ENCODE measurements at regions not wholly inside any gene's neighbourhood (a gene's known extent, or its start where the extent isn't known, plus 50 kb on each side); places are given as distances from the start of the nearest gene placed in this dataset.
"Not testable (repeated sequence)": the region's sequence is repeated elsewhere in the genome, so short reads cannot be mapped to it uniquely, and the experiment has no call there.

GRCh38 chr2:62653582-62654422, 51.7 kb upstream of the EHBP1 start:
- CTCF ChIA-PET = interaction anchor here (1.3 kb wide), 1 partner anchor 197 kb away, joined by 4 read pairs; no protein-coding TSS in a partner anchor
- Histone ChIP-seq H3K9ac (replicated peaks; ENCODE audit: extremely low read depth, insufficient read depth, low read length) (no peak overlapping the region), H3K4me1 (ENCODE audit: control insufficient read depth, extremely low read depth, insufficient read depth, low read length) (no peaks in the 10 kb centered on the region), H3K27ac (ENCODE audit: insufficient read depth, low read depth, low read length) (no peak overlapping the region), H3K27me3 (ENCODE audit: control insufficient read depth in 2 of 2, insufficient read depth in 2 of 2, low read length in 2 of 2) (no peaks in the 10 kb centered on the region), H3K36me3 (ENCODE audit: control insufficient read depth in 2 of 2, extremely low read depth in 1 of 2, insufficient read depth in 2 of 2, low read length in 2 of 2) (no peaks in the 10 kb centered on the region), H3K4me3 (replicated peaks in 1 of 3; ENCODE audit: insufficient read depth in 1 of 3, low read depth in 1 of 3, low read length in 3 of 3) (no peak overlapping the region), H3K9me3 (replicated peaks; ENCODE audit: control insufficient read depth, insufficient read depth, low read length) (no peaks in the 10 kb centered on the region), H3K79me2 (ENCODE audit: control insufficient read depth, insufficient read depth, low read length) (no peaks in the 10 kb centered on the region), H2AFZ (ENCODE audit: low read depth, low read length) (no peak overlapping the region), H3K9me1 (replicated peaks; ENCODE audit: control insufficient read depth, extremely low read depth, insufficient read depth, low read length) (no peaks in the 10 kb centered on the region), H3K4me2 (ENCODE audit: insufficient read depth, low read length) (no peak overlapping the region), H4K20me1 (replicated peaks; ENCODE audit: control insufficient read depth, extremely low read depth, insufficient read depth, low read length) (no peaks in the 10 kb centered on the region)
- TF ChIP-seq JUN (IDR thresholded peaks at IDR 0.05; ENCODE audit: borderline replicate concordance, insufficient read depth, insufficient read length, low read depth) (no peak), CTCF (IDR thresholded peaks at IDR 0.05; ENCODE audit: extremely low read depth in 1 of 2, insufficient read depth in 1 of 2, low read depth in 1 of 2, low read length in 2 of 2) (no peak), MAX (IDR thresholded peaks at IDR 0.05; ENCODE audit: insufficient read depth, insufficient read length) (no peak), EZH2 (IDR thresholded peaks at IDR 0.05; ENCODE audit: borderline replicate concordance, low read depth, low read length, severe bottlenecking) (no peak), POLR2AphosphoS5 (IDR thresholded peaks at IDR 0.05; ENCODE audit: insufficient read depth, low read depth, low read length) (no peak), GATA2 (IDR thresholded peaks at IDR 0.05; ENCODE audit: insufficient read depth, insufficient read length, low read depth, low read length) (no peak), MYC (IDR thresholded peaks at IDR 0.05; ENCODE audit: low read depth, low read length) (no peak), FOS (IDR thresholded peaks at IDR 0.05; ENCODE audit: borderline replicate concordance, insufficient read depth, low read length) (no peak), POLR2A (IDR thresholded peaks at IDR 0.05; ENCODE audit: low read depth, low read length) (no peak)
- POLR2A ChIA-PET = no interaction called here
- FAIRE-seq (no peak), DNase-seq (ENCODE audit: low read depth, low spot score) (no peak)
- dilution Hi-C loops (cut with MboI; ENCODE audit: extremely low pct_ligation_motif_present, low sequenced_read_pairs) = no loop called here
- intact Hi-C loops (cut with micrococcal nuclease) = no loop called here
- no TSS peak for BruUV-seq (replicated peaks)

GRCh38 chr2:62649087-62649486, 56.4 kb upstream of the EHBP1 start:
- H3K4me3 ChIP-seq (replicated peaks in 1 of 3; ENCODE audit: insufficient read depth in 1 of 3, low read depth in 1 of 3, low read length in 3 of 3); dilution Hi-C loops (cut with MboI; ENCODE audit: extremely low pct_ligation_motif_present, low sequenced_read_pairs); FAIRE-seq; H3K9me1 ChIP-seq (replicated peaks; ENCODE audit: control insufficient read depth, extremely low read depth, insufficient read depth, low read length); H2AFZ ChIP-seq (ENCODE audit: low read depth, low read length); intact Hi-C loops (cut with micrococcal nuclease); H3K9ac ChIP-seq (replicated peaks; ENCODE audit: extremely low read depth, insufficient read depth, low read length); H3K4me1 ChIP-seq (ENCODE audit: control insufficient read depth, extremely low read depth, insufficient read depth, low read length); DNase-seq (ENCODE audit: low read depth, low spot score); H3K36me3 ChIP-seq (ENCODE audit: control insufficient read depth in 2 of 2, extremely low read depth in 1 of 2, insufficient read depth in 2 of 2, low read length in 2 of 2); H3K79me2 ChIP-seq (ENCODE audit: control insufficient read depth, insufficient read depth, low read length); POLR2A ChIA-PET; H3K4me2 ChIP-seq (ENCODE audit: insufficient read depth, low read length); CTCF ChIA-PET; H3K27ac ChIP-seq (ENCODE audit: insufficient read depth, low read depth, low read length); H4K20me1 ChIP-seq (replicated peaks; ENCODE audit: control insufficient read depth, extremely low read depth, insufficient read depth, low read length); H3K9me3 ChIP-seq (replicated peaks; ENCODE audit: control insufficient read depth, insufficient read depth, low read length); BruUV-seq (replicated peaks); H3K27me3 ChIP-seq (ENCODE audit: control insufficient read depth in 2 of 2, insufficient read depth in 2 of 2, low read length in 2 of 2): not testable (repeated sequence)
